H9 (cell line): ENCODE measurements at regions not wholly inside any gene's neighbourhood (a gene's known extent, or its start where the extent isn't known, plus 50 kb on each side); places are given as distances from the start of the nearest gene placed in this dataset.

Source experiments
- DNase-seq: peaks from one replicate; pipeline ENCODE4 v3.0.0-alpha.2; 2017
- H2AFZ ChIP-seq: one replicate; pipeline ENCODE4 v1.6.1; 2013; ENCODE audit warnings: mild to moderate bottlenecking, low read length, control low read depth, moderate library complexity
- H2AK5ac ChIP-seq: 2 replicates; pipeline ENCODE4 v1.6.1; 2013; ENCODE audit warnings: low read length, control low read depth, mixed read lengths; ENCODE audit not compliant: insufficient read length
- H2BK120ac ChIP-seq: one replicate; pipeline ENCODE4 v1.6.1; 2013; ENCODE audit warnings: low read depth, mild to moderate bottlenecking, low read length, control low read depth, inconsistent platforms; ENCODE audit not compliant: poor library complexity, severe bottlenecking
- H2BK12ac ChIP-seq: 2 replicates; pipeline ENCODE4 v1.6.1; 2013; ENCODE audit warnings: low read length, control low read depth, mixed read lengths, low read depth; ENCODE audit not compliant: insufficient read length
- H2BK15ac ChIP-seq: 2 replicates; pipeline ENCODE4 v1.6.1; 2013; ENCODE audit warnings: low read depth, low read length, control low read depth
- H2BK20ac ChIP-seq: one replicate; pipeline ENCODE4 v1.6.1; 2013; ENCODE audit warnings: low read depth, mild to moderate bottlenecking, low read length, control low read depth, inconsistent platforms; ENCODE audit not compliant: poor library complexity, severe bottlenecking
- H2BK5ac ChIP-seq: 2 replicates; pipeline ENCODE4 v1.6.1; 2013; ENCODE audit warnings: low read length, control low read depth, mixed read lengths; ENCODE audit not compliant: insufficient read length
- H3K14ac ChIP-seq: 2 replicates; pipeline ENCODE4 v1.6.1; 2013; ENCODE audit warnings: low read length, control low read depth; ENCODE audit not compliant: insufficient read depth
- H3K18ac ChIP-seq: 2 replicates; pipeline ENCODE4 v1.6.1; 2013; ENCODE audit warnings: low read depth, mild to moderate bottlenecking, mixed read lengths, low read length, control low read depth; ENCODE audit not compliant: insufficient read length
- H3K23ac ChIP-seq: 2 replicates; pipeline ENCODE4 v1.6.1; 2013; ENCODE audit warnings: low read length, control low read depth, mixed read lengths, low read depth; ENCODE audit not compliant: insufficient read length
- H3K23me2 ChIP-seq: 2 replicates; pipeline ENCODE4 v1.6.1; 2013; ENCODE audit warnings: low read depth, mild to moderate bottlenecking, mixed read lengths, low read length, control low read depth; ENCODE audit not compliant: insufficient read length, poor library complexity, severe bottlenecking
- H3K27ac ChIP-seq: 2 replicates; pipeline ENCODE4 v1.5.1; 2013; ENCODE audit warnings: low read length, control low read depth, mixed read lengths, low read depth; ENCODE audit not compliant: insufficient read length
- H3K27me3 ChIP-seq: 2 replicates; pipeline ENCODE4 v1.6.1; 2013; ENCODE audit warnings: low read length, control low read depth, inconsistent platforms; ENCODE audit not compliant: insufficient read depth
- H3K4ac ChIP-seq: 2 replicates; pipeline ENCODE4 v1.6.1; 2013; ENCODE audit warnings: low read depth, mild to moderate bottlenecking, control low read depth, inconsistent platforms, low read length, moderate library complexity
- H3K4me1 ChIP-seq: 2 replicates; pipeline ENCODE4 v1.6.1; 2013; ENCODE audit warnings: low read length, control low read depth, inconsistent platforms; ENCODE audit not compliant: insufficient read depth
- H3K4me2 ChIP-seq: 2 replicates; pipeline ENCODE4 v1.6.1; 2013; ENCODE audit warnings: low read length, control low read depth, mixed read lengths; ENCODE audit not compliant: insufficient read length, insufficient read depth
- H3K56ac ChIP-seq: 2 replicates; pipeline ENCODE4 v1.6.1; 2013; ENCODE audit warnings: low read depth, mild to moderate bottlenecking, mixed read lengths, low read length, control low read depth; ENCODE audit not compliant: insufficient read length
- H3K79me1 ChIP-seq: 2 replicates; pipeline ENCODE4 v1.6.1; 2013; ENCODE audit warnings: low read depth, mild to moderate bottlenecking, moderate library complexity, low read length, control low read depth, inconsistent platforms; ENCODE audit not compliant: insufficient read depth, poor library complexity, severe bottlenecking
- H3K79me2 ChIP-seq: 2 replicates; pipeline ENCODE4 v1.6.1; 2013; ENCODE audit warnings: low read length, control low read depth, inconsistent platforms; ENCODE audit not compliant: insufficient read depth
- H3K9ac ChIP-seq: 2 replicates; pipeline ENCODE4 v1.6.1; 2013; ENCODE audit warnings: low read length, control low read depth, mixed read lengths; ENCODE audit not compliant: insufficient read length; ENCODE audit errors: extremely low read depth
- H3K9me3 ChIP-seq: one replicate; pipeline ENCODE4 v1.6.1; 2013; ENCODE audit warnings: low read depth, low read length, inconsistent platforms; ENCODE audit not compliant: control insufficient read depth
- H3T11ph ChIP-seq: one replicate; pipeline ENCODE4 v1.6.1; 2013; ENCODE audit warnings: mild to moderate bottlenecking, low read length, control low read depth, inconsistent platforms
- H4K20me1 ChIP-seq: one replicate; pipeline ENCODE4 v1.6.1; 2013; ENCODE audit not compliant: control insufficient read depth, insufficient read length, insufficient read depth
- H4K5ac ChIP-seq: 2 replicates; pipeline ENCODE4 v1.6.1; 2013; ENCODE audit warnings: low read depth, mild to moderate bottlenecking, mixed read lengths, low read length, control low read depth; ENCODE audit not compliant: insufficient read length
- H4K8ac ChIP-seq: replicated peaks from 2 replicates; pipeline ENCODE4 v1.6.1; 2013; ENCODE audit warnings: low read length, control low read depth, mixed read lengths, low read depth; ENCODE audit not compliant: insufficient read length
- H4K91ac ChIP-seq: 2 replicates; pipeline ENCODE4 v1.6.1; 2013; ENCODE audit warnings: low read depth, mild to moderate bottlenecking, moderate library complexity, mixed read lengths, low read length, control low read depth; ENCODE audit not compliant: insufficient read length
- H3K27ac Mint-ChIP-seq, 3 experiments: 2 replicates in 2 of 3; 3 replicates in 1 of 3; pipeline ENCODE4 v1.8.0; 2020 to 2021; ENCODE audit warnings: mixed read lengths in 3 of 3, mild to moderate bottlenecking in 1 of 3, moderate library complexity in 1 of 3
- H3K27me3 Mint-ChIP-seq: 2 replicates; pipeline ENCODE4 v1.8.0; 2021; ENCODE audit warnings: low read depth, mild to moderate bottlenecking, moderate library complexity, mixed read lengths
- H3K36me3 Mint-ChIP-seq, 3 experiments: 2 replicates in 2 of 3; 3 replicates in 1 of 3; pipeline ENCODE4 v1.8.0; 2020 to 2021; ENCODE audit warnings: low read depth in 3 of 3, mixed read lengths in 3 of 3; ENCODE audit not compliant: insufficient read depth in 1 of 3
- H3K4me1 Mint-ChIP-seq, 2 experiments: 2 replicates each; pipeline ENCODE4 v1.8.0; 2020; ENCODE audit warnings: mixed read lengths in 2 of 2
- H3K4me3 Mint-ChIP-seq, 2 experiments: 2 replicates in 1 of 2; 3 replicates in 1 of 2; pipeline ENCODE4 v1.8.0; 2020 to 2021; ENCODE audit warnings: mild to moderate bottlenecking in 2 of 2, mixed read lengths in 2 of 2, moderate library complexity in 1 of 2
- H3K9me3 Mint-ChIP-seq, 2 experiments: 2 replicates in 1 of 2; 3 replicates in 1 of 2; pipeline ENCODE4 v1.8.0; 2020; ENCODE audit warnings: mild to moderate bottlenecking in 2 of 2, mixed read lengths in 2 of 2, moderate library complexity in 1 of 2
- WGBS: extraction: QIAGEN DNeasy Blood & Tissue Kit; methylation state at CpG from one replicate; pipeline ENCODE4 v1.1.7; 2013; ENCODE audit warnings: missing lambda C conversion rate, low lambda C conversion rate, mixed read lengths; ENCODE audit not compliant: insufficient read length; ENCODE audit errors: extremely low coverage; 5-methylcytosine and 5-hydroxymethylcytosine counted together
- TF ChIP-seq, protein P1 (sequence below): fragments of 200-600 bp; sonication (generic); conservative IDR thresholded peaks from 3 replicates; pipeline ENCODE4 v1.8.0; 2021; ENCODE audit warnings: antibody characterized with exemption, mild to moderate bottlenecking

DNA sequence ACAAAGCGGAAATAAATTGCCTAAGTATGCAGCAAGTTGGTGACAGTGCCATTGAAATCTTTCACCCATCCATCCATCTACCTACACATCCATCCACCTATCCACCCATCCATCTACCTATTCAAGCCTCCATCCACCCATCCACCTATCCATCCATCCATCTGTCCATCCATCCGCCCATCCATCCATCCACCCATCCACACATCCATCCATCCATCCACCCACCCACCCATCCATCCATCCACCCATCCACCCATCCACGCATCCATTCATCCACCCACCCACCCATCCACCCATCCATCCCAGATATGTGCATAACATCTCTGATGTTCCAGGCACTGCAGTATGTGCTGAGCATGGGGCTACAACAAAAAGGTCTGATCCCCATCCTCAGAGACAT is 277.5 kb downstream of the IRF8 start:
- Mint-ChIP-seq H3K27ac (no peak overlapping the region), H3K36me3 (no peaks in the 10 kb centered on the region), H3K9me3 (peaks cover 0 to 3% of the 10 kb centered on the region in 2 experiments; a peak in 2 of 5 replicates), H3K4me3 (no peak overlapping the region), H3K4me1 (no peaks in the 10 kb centered on the region), H3K27me3 (peaks cover 50% of the 10 kb centered on the region)
- Histone ChIP-seq H3K79me1 (no peaks in the 10 kb centered on the region), H3K23me2 (no peaks in the 10 kb centered on the region), H3K9ac (no peak overlapping the region), H2BK120ac (no peak overlapping the region), H3K9me3 (no peaks in the 10 kb centered on the region), H2BK12ac (no peak overlapping the region), H3K23ac (no peak overlapping the region), H4K5ac (no peak overlapping the region), H2BK15ac (no peak overlapping the region), H3K4ac (no peak overlapping the region), H4K20me1 (no peaks in the 10 kb centered on the region), H3K14ac (no peak overlapping the region), H3K79me2 (no peaks in the 10 kb centered on the region), H2BK5ac (no peak overlapping the region), H3K27ac (no peak overlapping the region), H4K8ac (no peak overlapping the region), H3K4me1 (no peaks in the 10 kb centered on the region), H2AFZ (no peak overlapping the region), H4K91ac (no peak overlapping the region), H3K18ac (no peak overlapping the region), H3K56ac (no peak overlapping the region), H3K4me2 (no peak overlapping the region), H3K27me3 (no peaks in the 10 kb centered on the region), H3T11ph (no peak overlapping the region), H2AK5ac (no peak overlapping the region), H2BK20ac (no peak overlapping the region)
- no CpG with 5 or more reads among the region's 3 CpGs for WGBS
- no peak for DNase-seq
- TF ChIP-seq, protein P1, sequence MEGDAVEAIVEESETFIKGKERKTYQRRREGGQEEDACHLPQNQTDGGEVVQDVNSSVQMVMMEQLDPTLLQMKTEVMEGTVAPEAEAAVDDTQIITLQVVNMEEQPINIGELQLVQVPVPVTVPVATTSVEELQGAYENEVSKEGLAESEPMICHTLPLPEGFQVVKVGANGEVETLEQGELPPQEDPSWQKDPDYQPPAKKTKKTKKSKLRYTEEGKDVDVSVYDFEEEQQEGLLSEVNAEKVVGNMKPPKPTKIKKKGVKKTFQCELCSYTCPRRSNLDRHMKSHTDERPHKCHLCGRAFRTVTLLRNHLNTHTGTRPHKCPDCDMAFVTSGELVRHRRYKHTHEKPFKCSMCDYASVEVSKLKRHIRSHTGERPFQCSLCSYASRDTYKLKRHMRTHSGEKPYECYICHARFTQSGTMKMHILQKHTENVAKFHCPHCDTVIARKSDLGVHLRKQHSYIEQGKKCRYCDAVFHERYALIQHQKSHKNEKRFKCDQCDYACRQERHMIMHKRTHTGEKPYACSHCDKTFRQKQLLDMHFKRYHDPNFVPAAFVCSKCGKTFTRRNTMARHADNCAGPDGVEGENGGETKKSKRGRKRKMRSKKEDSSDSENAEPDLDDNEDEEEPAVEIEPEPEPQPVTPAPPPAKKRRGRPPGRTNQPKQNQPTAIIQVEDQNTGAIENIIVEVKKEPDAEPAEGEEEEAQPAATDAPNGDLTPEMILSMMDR: no peak
